Inflammatory macrophage (primary cell): ENCODE measurements at regions not wholly inside any gene's neighbourhood (a gene's known extent, or its start where the extent isn't known, plus 50 kb on each side); places are given as distances from the start of the nearest gene placed in this dataset.
A peak's percentile ranks its signal among the peaks of the same experiment; 100 is the strongest.

ENCODE experiments used
- DNase-seq, 2 donors: peaks; one replicate each; pipeline ENCODE4 v3.0.0-alpha.2; 2020 to 2022

- DNase-seq, result peak; percentile 61 to 70
Measured at GRCh38 chr3:117997201-117998049, 1037.2 kb downstream of the IGSF11 start.

GRCh38 chr3:117998071-117998470 lies 1036.6 kb downstream of the IGSF11 start:
- DNase-seq, result no peak

- DNase-seq, result no peak
Measured at GRCh38 chr3:118000219-118000618, 1034.4 kb downstream of the IGSF11 start.

GRCh38 chr3:118001380-118001779 lies 1033.3 kb downstream of the IGSF11 start:
- DNase-seq, result no peak

- no peak for DNase-seq
Measured at GRCh38 chr3:118011910-118012309, 1022.7 kb downstream of the IGSF11 start.

GRCh38 chr3:118029049-118029448 lies 1005.6 kb downstream of the IGSF11 start:
- no peak for DNase-seq

GRCh38 chr3:118036215-118036614 lies 998.4 kb downstream of the IGSF11 start:
- no peak for DNase-seq

- no peak for DNase-seq
Measured at GRCh38 chr3:118055381-118055780, 979.3 kb downstream of the IGSF11 start.

GRCh38 chr3:118057086-118057485 lies 977.6 kb downstream of the IGSF11 start:
- no peak for DNase-seq

- no peak for DNase-seq
Measured at GRCh38 chr3:118059096-118059495, 975.5 kb downstream of the IGSF11 start.

GRCh38 chr3:118067439-118067838 lies 967.2 kb downstream of the IGSF11 start:
- no peak for DNase-seq

- no peak for DNase-seq
Measured at GRCh38 chr3:118075873-118076272, 958.8 kb downstream of the IGSF11 start.

GRCh38 chr3:118077332-118077731 lies 957.3 kb downstream of the IGSF11 start:
- DNase-seq, result no peak

- DNase-seq, result no peak
Measured at GRCh38 chr3:118080889-118081288, 953.8 kb downstream of the IGSF11 start.

GRCh38 chr3:118088696-118089095 lies 946.0 kb downstream of the IGSF11 start:
- DNase-seq, result no peak

GRCh38 chr3:118089563-118089962 lies 945.1 kb downstream of the IGSF11 start:
- DNase-seq, result no peak

- DNase-seq, result no peak
Measured at GRCh38 chr3:118097226-118097625, 937.4 kb downstream of the IGSF11 start.

GRCh38 chr3:118097660-118098059 lies 937.0 kb downstream of the IGSF11 start:
- DNase-seq, result no peak

GRCh38 chr3:118098827-118099226 lies 935.8 kb downstream of the IGSF11 start:
- no peak for DNase-seq

GRCh38 chr3:118101891-118102290 lies 932.8 kb downstream of the IGSF11 start:
- DNase-seq, result no peak

- DNase-seq, result no peak
Measured at GRCh38 chr3:118102737-118103136, 931.9 kb downstream of the IGSF11 start.

GRCh38 chr3:118108201-118108600 lies 926.4 kb downstream of the IGSF11 start:
- DNase-seq, result no peak

- DNase-seq, result no peak
Measured at GRCh38 chr3:118108769-118109168, 925.9 kb downstream of the IGSF11 start.

- DNase-seq, result no peak
Measured at GRCh38 chr3:118110211-118110610, 924.4 kb downstream of the IGSF11 start.

GRCh38 chr3:118116991-118117390 lies 917.7 kb downstream of the IGSF11 start:
- DNase-seq, result no peak
